ENCODE measurements at regions not wholly inside any gene's neighbourhood (a gene's known extent, or its start where the extent isn't known, plus 50 kb on each side); places are given as distances from the start of the nearest gene placed in this dataset.

DNA sequence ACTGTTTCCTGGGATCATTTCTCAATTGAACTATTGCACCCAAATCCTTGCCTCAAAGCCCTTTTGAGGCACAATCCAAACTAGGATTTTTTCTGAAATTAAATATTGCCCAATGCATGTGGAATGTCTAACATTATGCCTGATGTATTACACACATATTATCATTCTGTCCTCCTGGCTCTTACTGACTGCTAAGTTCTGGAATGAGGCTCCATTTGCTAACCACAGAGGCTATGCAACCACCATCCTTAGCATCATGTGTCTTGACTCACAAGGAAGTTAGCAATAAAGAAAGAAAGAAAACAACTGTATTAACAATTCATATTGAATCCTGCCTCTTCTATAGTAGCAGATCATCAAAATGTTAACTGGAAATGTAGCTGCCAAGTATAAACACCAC lies 1142.7 kb downstream of the CNTNAP5 start:
- TF ChIP-seq POLR2AphosphoS5 (IDR thresholded peaks at IDR 0.05; ENCODE audit: low read depth, low read length), result no peak
- no peak for TF ChIP-seq POLR2A (IDR thresholded peaks at IDR 0.05; ENCODE audit: low read depth, low read length)
